ENCODE measurements at regions not wholly inside any gene's neighbourhood (a gene's known extent, or its start where the extent isn't known, plus 50 kb on each side); places are given as distances from the start of the nearest gene placed in this dataset.

DNA sequence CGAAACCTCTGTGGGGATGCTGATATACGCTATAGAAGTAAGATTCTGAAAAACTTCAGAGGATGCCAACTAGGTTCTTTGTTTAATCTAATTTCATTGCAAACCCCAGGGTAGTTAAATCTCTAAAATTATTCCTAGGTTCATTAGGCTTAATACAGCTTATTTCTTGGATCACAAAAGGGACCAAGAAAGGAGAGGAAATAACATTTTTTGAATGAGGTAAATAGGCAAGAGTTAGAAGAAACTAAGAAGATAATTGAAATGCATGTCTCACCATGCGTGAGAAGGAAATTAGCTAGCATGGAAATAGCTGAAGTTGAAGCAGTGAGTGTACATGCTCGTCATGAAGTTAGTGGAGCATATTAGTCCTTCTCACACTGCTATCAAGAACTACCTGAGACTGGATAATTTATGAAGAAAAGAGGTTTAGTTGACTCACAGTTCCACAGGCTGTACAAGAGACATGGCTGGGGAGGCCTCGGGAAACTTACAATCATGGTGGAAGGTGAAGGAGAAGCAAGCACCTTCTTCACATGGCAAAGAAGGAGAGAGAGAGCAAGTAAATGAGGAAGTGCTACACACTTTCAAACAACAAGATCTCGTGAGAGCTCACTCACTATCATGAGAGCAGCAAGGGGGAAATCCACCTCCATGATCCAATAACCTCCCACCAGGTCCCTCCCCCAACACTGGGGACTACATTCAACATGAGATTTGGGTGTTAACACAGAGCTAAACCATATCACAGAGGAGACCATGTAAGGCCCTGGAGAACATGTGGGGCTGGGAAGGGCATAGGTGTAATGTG, 125.1 kb upstream of the OSMR start:
- no peak overlapping the region for H3K4me2 ChIP-seq (ENCODE audit: insufficient read depth, low read length)
- intact Hi-C loops (cut with micrococcal nuclease): no loop called here
- dilution Hi-C loops (cut with MboI; ENCODE audit: extremely low pct_ligation_motif_present, low sequenced_read_pairs): no loop called here
- CTCF ChIA-PET: interaction anchor here (0.7 kb wide), 1 partner anchor 11 kb away, joined by 3 read pairs; no protein-coding TSS in a partner anchor
- H4K20me1 ChIP-seq (replicated peaks; ENCODE audit: control insufficient read depth, extremely low read depth, insufficient read depth, low read length): no peaks in the 10 kb centered on the region
- no peak overlapping the region for H3K4me3 ChIP-seq (replicated peaks in 1 of 3; ENCODE audit: insufficient read depth in 1 of 3, low read depth in 1 of 3, low read length in 3 of 3)
- no peaks in the 10 kb centered on the region for H3K79me2 ChIP-seq (ENCODE audit: control insufficient read depth, insufficient read depth, low read length)
- no peak overlapping the region for H2AFZ ChIP-seq (ENCODE audit: low read depth, low read length)
- no peak for FAIRE-seq
- no peak for DNase-seq (ENCODE audit: low read depth, low spot score)
- no peaks in the 10 kb centered on the region for H3K4me1 ChIP-seq (ENCODE audit: control insufficient read depth, extremely low read depth, insufficient read depth, low read length)
- no peaks in the 10 kb centered on the region for H3K9me1 ChIP-seq (replicated peaks; ENCODE audit: control insufficient read depth, extremely low read depth, insufficient read depth, low read length)
- POLR2A ChIA-PET: no interaction called here
- no peaks in the 10 kb centered on the region for H3K36me3 ChIP-seq (ENCODE audit: control insufficient read depth in 2 of 2, extremely low read depth in 1 of 2, insufficient read depth in 2 of 2, low read length in 2 of 2)
- BruUV-seq (replicated peaks): no TSS peak
- H3K9me3 ChIP-seq (replicated peaks; ENCODE audit: control insufficient read depth, insufficient read depth, low read length): no peaks in the 10 kb centered on the region
- peaks cover 0 to 2% of the 10 kb centered on the region in 2 experiments for H3K27me3 ChIP-seq (ENCODE audit: control insufficient read depth in 2 of 2, insufficient read depth in 2 of 2, low read length in 2 of 2)
- TF ChIP-seq, protein P1, sequence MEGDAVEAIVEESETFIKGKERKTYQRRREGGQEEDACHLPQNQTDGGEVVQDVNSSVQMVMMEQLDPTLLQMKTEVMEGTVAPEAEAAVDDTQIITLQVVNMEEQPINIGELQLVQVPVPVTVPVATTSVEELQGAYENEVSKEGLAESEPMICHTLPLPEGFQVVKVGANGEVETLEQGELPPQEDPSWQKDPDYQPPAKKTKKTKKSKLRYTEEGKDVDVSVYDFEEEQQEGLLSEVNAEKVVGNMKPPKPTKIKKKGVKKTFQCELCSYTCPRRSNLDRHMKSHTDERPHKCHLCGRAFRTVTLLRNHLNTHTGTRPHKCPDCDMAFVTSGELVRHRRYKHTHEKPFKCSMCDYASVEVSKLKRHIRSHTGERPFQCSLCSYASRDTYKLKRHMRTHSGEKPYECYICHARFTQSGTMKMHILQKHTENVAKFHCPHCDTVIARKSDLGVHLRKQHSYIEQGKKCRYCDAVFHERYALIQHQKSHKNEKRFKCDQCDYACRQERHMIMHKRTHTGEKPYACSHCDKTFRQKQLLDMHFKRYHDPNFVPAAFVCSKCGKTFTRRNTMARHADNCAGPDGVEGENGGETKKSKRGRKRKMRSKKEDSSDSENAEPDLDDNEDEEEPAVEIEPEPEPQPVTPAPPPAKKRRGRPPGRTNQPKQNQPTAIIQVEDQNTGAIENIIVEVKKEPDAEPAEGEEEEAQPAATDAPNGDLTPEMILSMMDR (IDR thresholded peaks at IDR 0.05; ENCODE audit: extremely low read depth in 1 of 2, insufficient read depth in 1 of 2, low read depth in 1 of 2, low read length in 2 of 2): no peak
- TF ChIP-seq POLR2AphosphoS5 (IDR thresholded peaks at IDR 0.05; ENCODE audit: insufficient read depth, low read depth, low read length) (no peak), JUN (IDR thresholded peaks at IDR 0.05; ENCODE audit: borderline replicate concordance, insufficient read depth, insufficient read length, low read depth) (no peak), FOS (IDR thresholded peaks at IDR 0.05; ENCODE audit: borderline replicate concordance, insufficient read depth, low read length) (no peak), MYC (IDR thresholded peaks at IDR 0.05; ENCODE audit: low read depth, low read length) (no peak), EZH2 (IDR thresholded peaks at IDR 0.05; ENCODE audit: borderline replicate concordance, low read depth, low read length, severe bottlenecking) (no peak), GATA2 (IDR thresholded peaks at IDR 0.05; ENCODE audit: insufficient read depth, insufficient read length, low read depth, low read length) (no peak), POLR2A (IDR thresholded peaks at IDR 0.05; ENCODE audit: low read depth, low read length) (no peak)
- TF ChIP-seq, protein P2, sequence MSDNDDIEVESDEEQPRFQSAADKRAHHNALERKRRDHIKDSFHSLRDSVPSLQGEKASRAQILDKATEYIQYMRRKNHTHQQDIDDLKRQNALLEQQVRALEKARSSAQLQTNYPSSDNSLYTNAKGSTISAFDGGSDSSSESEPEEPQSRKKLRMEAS (IDR thresholded peaks at IDR 0.05; ENCODE audit: insufficient read depth, insufficient read length): no peak
- H3K27ac ChIP-seq (ENCODE audit: insufficient read depth, low read depth, low read length): no peak overlapping the region
- H3K9ac ChIP-seq (replicated peaks; ENCODE audit: extremely low read depth, insufficient read depth, low read length): no peak overlapping the region
